Brain microvascular endothelial cell (primary cell): ENCODE measurements at regions not wholly inside any gene's neighbourhood (a gene's known extent, or its start where the extent isn't known, plus 50 kb on each side); places are given as distances from the start of the nearest gene placed in this dataset.

Experiments
- DNase-seq: peaks from one replicate; pipeline ENCODE4 v3.0.0-alpha.2; 2020
- H3K27ac ChIP-seq: fragments of 250-450 bp; sonication (Bioruptor Pico); 2 replicates; pipeline ENCODE4 v1.5.1; 2020; ENCODE audit warnings: mild to moderate bottlenecking, moderate library complexity
- H3K27me3 ChIP-seq: fragments of 250-450 bp; sonication (Bioruptor Pico); replicated peaks from 2 replicates; pipeline ENCODE4 v1.5.1; 2020; ENCODE audit warnings: mild to moderate bottlenecking
- H3K36me3 ChIP-seq: fragments of 250-450 bp; sonication (Bioruptor Pico); replicated peaks from 2 replicates; pipeline ENCODE4 v1.5.1; 2020; ENCODE audit warnings: mild to moderate bottlenecking
- H3K4me3 ChIP-seq: 2 replicates; pipeline ENCODE4 v1.5.1; 2011; ENCODE audit warnings: low read depth, mild to moderate bottlenecking, control low read depth, low read length, moderate library complexity
- CTCF ChIP-seq: IDR thresholded peaks from 2 replicates; pipeline ENCODE4 v1.5.1; 2011; ENCODE audit warnings: low read depth, mild to moderate bottlenecking, moderate library complexity, low read length, control low read depth, inconsistent platforms; ENCODE audit errors: missing control alignments
- in situ Hi-C: cut with HindIII; loops from 2 replicates; pipeline ENCODE4 v1.10.0; 2017; ENCODE audit warnings: low sequenced_read_pairs, low pct_ligation_motif_present

- no peak for TF ChIP-seq CTCF
- DNase-seq = no peak
Observed at GRCh38 chr4:96504386-96504785, 664.5 kb downstream of the PDHA2 start.

GRCh38 chr4:96509039-96509741 lies 669.3 kb downstream of the PDHA2 start:
- Histone ChIP-seq H3K27ac (no peak overlapping the region), H3K36me3 (no peaks in the 10 kb centered on the region), H3K27me3 (no peaks in the 10 kb centered on the region), H3K4me3 (no peak overlapping the region)
- in situ Hi-C loops = no loop called here
- no peak for DNase-seq
- TF ChIP-seq CTCF = no peak

More at GRCh38 chr4:96504386-96504785, 664.5 kb downstream of the PDHA2 start:
- Histone ChIP-seq H3K36me3 (no peaks in the 10 kb centered on the region), H3K4me3 (no peak overlapping the region), H3K27me3 (no peaks in the 10 kb centered on the region), H3K27ac (no peak overlapping the region)
- in situ Hi-C loops = no loop called here

- no peak for DNase-seq
- H3K4me3 ChIP-seq = no peak overlapping the region
Observed at GRCh38 chr4:96519291-96519690, 679.4 kb downstream of the PDHA2 start.

GRCh38 chr4:96521046-96521536 lies 681.2 kb downstream of the PDHA2 start:
- Histone ChIP-seq H3K27ac (no peak overlapping the region), H3K27me3 (no peaks in the 10 kb centered on the region), H3K36me3 (no peaks in the 10 kb centered on the region), H3K4me3 (no peak overlapping the region)
- DNase-seq = no peak
- no peak for TF ChIP-seq CTCF
- in situ Hi-C loops = no loop called here

More at GRCh38 chr4:96519291-96519690, 679.4 kb downstream of the PDHA2 start:
- Histone ChIP-seq H3K27me3 (no peaks in the 10 kb centered on the region), H3K27ac (no peak overlapping the region), H3K36me3 (no peaks in the 10 kb centered on the region)
- TF ChIP-seq CTCF = no peak
- in situ Hi-C loops = no loop called here

- Histone ChIP-seq H3K27ac (no peak overlapping the region), H3K4me3 (no peak overlapping the region), H3K36me3 (no peaks in the 10 kb centered on the region), H3K27me3 (no peaks in the 10 kb centered on the region)
- in situ Hi-C loops = no loop called here
- DNase-seq = no peak
- no peak for TF ChIP-seq CTCF
Observed at GRCh38 chr4:96523611-96524010, 683.7 kb downstream of the PDHA2 start.
